Esophagus muscularis mucosa (tissue), 3 donors: ENCODE measurements at regions not wholly inside any gene's neighbourhood (a gene's known extent, or its start where the extent isn't known, plus 50 kb on each side); places are given as distances from the start of the nearest gene placed in this dataset.

Experiments used
- CTCF ChIP-seq, 3 experiments: fragments of 200-600 bp in 2 of 3; fragments of 450-650 bp in 1 of 3; sonication (generic) in 2 of 3; IDR thresholded peaks; one replicate each; pipeline ENCODE4 v1.5.1; 2017 to 2019; ENCODE audit warnings: antibody characterized with exemption in 3 of 3, mild to moderate bottlenecking in 2 of 3, moderate library complexity in 1 of 3
- POLR2A ChIP-seq: fragments of 450-650 bp; IDR thresholded peaks from one replicate; pipeline ENCODE4 v1.6.1; 2017; ENCODE audit warnings: antibody characterized with exemption, moderate library complexity, mild to moderate bottlenecking, low read depth
- POLR2AphosphoS5 ChIP-seq, 2 donors: sonication (generic); formaldehyde crosslinking; IDR thresholded peaks; one replicate each; pipeline ENCODE4 v1.6.1; 2017; ENCODE audit warnings: antibody characterized with exemption in 2 of 2

GRCh38 chr5:51162245-51162644 is 221.0 kb upstream of the ISL1 start:
- TF ChIP-seq POLR2A, result no peak
- TF ChIP-seq POLR2AphosphoS5 (IDR thresholded peaks at IDR 0.05), result no peak
- no peak for TF ChIP-seq CTCF (IDR thresholded peaks at IDR 0.05)
